GM21723 (cell line): ENCODE measurements at regions not wholly inside any gene's neighbourhood (a gene's known extent, or its start where the extent isn't known, plus 50 kb on each side); places are given as distances from the start of the nearest gene placed in this dataset.
A peak's percentile ranks its signal among the peaks of the same experiment; 100 is the strongest.
"Not testable (repeated sequence)": the region's sequence is repeated elsewhere in the genome, so short reads cannot be mapped to it uniquely, and the experiment has no call there.

Experiments used
- ATAC-seq: cut with Tn5 transposase; IDR thresholded peaks from one replicate; pipeline ENCODE4 v1.9.1; 2021; ENCODE audit warnings: mild to moderate bottlenecking, moderate library complexity; ENCODE audit not compliant: unreplicated experiment

DNA sequence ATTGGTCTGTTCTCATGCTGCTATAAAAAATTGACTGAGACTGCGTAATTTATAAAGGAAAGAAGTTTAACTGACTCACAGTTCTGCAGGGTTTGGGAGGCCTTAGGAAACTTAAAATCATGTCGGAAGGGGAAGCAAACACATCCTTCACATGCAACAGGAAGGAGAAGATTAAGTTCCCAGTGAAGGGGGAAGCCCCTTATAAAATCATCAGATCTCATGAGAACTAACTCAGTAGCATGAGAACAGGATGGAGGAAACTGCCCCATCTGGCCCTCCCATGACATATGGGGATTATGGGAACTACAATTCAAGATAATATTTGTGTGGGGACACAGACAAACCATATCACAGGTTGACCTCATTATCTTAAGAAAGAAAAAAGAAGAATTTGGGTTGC is 134.5 kb downstream of the PPP1R3A start:
- ATAC-seq, result no peak

- no peak for ATAC-seq
Measured at GRCh38 chr7:113783403-113783802, 135.4 kb downstream of the PPP1R3A start.

- ATAC-seq, result no peak
Measured at GRCh38 chr7:113775804-113776203, 143.0 kb downstream of the PPP1R3A start.

DNA sequence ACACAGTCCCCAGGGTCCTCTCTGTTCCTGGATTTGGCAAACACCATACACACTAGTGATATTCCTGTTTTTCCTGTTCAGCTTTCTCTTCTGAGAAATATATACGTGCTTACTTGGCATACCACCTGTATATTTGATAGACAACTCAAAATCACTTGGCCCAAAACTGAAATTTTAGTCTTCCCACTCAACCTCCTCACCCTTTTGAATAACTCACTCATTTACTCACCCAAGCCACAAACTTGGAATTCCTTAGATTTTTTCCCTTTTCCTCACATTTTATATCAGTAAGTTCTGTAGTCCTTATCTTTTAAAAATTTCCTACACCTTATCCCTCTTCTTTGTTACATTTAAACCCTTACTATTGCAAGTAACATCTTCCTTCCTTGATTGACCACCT is 143.4 kb downstream of the PPP1R3A start:
- ATAC-seq, result no peak

DNA sequence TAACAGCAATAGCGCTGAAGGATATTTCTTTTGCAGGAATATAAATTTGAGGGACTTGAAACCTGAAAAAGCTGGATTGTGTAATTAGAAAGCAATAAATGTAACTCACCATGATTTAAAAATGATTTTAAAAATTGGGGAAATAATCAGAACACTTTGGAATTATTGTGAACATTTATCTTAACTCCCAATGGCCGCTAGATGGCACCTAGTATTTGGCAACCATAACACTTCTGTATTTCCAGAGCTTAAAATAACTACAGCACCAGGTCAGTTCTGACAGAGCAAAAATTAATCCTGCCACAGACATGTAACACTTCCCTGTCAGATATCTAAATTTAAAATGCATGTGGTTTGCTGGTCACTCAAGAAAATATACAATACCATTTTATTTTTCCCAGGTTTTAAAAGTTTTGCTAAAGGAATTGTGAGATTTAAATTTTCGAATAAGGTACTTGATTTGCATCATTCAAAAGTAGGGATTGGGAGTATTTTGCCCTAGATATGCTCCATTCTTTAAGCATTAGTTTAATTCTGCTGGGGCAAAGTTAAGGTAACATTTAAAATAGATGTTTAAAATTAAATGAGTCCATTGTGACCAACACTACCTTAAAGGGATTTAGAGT is 144.5 kb downstream of the PPP1R3A start:
- peak; percentile 81 for ATAC-seq

DNA sequence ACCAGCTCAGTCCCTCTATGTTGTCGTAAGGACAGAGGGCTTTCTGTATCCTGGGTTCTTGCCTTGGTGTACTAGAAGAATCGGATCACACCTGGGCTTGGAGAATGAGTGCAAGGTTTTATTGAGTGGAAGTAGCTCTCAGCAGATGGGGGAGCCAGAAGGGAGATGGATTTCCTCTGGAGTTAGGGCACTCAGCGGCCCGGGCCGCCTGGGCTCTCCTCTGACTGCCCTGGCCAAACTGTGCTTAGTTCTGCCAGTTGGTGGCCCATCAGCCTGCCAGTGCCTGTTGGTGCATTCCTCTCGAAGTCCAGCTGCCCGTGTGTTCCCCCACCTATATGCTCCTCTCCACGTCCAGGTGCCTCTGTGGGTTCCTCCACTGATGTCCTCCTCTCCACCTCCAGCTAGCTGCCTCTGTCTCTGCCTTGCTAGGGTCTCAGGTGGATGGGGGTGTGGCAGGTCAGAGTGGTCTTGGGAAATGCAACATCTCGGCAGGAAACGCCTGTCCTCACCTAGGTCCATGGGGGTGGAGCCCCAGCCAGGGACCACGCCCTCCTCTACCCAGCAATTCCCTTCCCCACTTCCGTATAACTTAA is 148.6 kb downstream of the PPP1R3A start:
- no peak for ATAC-seq

DNA sequence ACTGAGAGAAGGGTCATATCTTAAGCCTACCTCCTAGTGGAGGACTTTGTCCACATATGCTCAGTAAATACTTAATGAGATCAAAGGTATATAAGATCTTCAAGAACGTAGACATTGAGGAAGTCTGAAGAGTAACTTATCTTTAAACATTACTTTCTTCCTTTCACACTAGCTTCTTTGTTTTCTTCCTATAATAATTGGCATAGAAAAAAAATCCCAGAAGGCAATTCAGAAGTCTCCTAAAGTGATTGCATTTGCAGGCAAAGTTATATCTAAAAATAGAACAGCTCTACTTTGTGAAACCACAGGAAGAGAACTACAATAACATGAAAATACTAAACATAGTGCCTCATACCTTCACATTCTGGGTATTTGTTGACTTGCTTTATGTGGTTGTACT is 150.4 kb downstream of the PPP1R3A start:
- no peak for ATAC-seq

DNA sequence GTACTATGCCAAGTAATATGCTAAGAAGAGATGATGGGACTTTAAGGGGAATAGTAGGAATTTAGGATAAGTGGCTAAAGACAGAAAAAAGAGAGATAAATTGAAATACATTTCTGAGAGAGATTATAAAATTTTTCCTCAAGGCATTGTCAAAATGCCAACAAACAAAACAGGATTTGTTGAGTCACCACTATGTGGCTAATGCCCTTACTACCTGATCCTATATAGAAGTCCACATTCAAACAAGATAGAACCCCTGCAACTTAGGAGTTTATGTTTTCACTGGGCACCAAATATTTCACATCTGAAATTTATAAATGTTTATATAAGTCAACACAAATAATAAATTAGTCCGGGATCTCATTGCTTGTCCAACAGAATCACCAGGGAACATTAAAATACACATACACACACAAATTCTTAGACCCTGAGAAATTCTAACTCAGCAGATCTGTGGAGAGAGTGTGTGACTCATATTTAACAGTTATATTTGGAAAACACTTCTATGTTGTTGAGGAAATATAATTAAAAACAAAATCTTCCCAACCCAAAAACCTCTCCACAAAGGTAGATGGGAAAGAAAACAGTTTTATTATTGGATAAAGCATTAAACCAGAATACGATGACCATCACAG is 154.3 kb downstream of the PPP1R3A start:
- ATAC-seq, result no peak

GRCh38 chr7:113763226-113763625 is 155.6 kb downstream of the PPP1R3A start:
- ATAC-seq, result no peak

- no peak for ATAC-seq
Measured at GRCh38 chr7:113756250-113756649, 162.6 kb downstream of the PPP1R3A start.

DNA sequence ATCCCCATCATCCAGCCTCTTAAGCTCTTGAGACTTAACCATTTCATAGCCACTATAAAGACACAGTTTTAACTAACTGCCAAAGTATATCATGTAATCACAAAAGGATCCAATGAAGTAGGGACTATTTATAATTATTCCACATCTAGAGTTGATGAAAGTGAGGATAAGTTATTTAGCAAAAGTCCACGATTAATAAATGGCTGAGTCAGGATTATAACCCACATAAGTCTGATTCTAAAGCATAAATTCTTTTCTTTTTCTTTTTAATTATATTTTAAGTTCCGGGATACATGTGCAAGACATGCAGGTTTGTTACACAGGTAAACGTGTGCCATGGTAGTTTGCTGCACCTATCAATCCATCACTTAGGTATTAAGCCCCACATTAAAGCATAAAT is 166.1 kb downstream of the PPP1R3A start:
- no peak for ATAC-seq

GRCh38 chr7:113752289-113752688 is 166.5 kb downstream of the PPP1R3A start:
- ATAC-seq, result no peak

DNA sequence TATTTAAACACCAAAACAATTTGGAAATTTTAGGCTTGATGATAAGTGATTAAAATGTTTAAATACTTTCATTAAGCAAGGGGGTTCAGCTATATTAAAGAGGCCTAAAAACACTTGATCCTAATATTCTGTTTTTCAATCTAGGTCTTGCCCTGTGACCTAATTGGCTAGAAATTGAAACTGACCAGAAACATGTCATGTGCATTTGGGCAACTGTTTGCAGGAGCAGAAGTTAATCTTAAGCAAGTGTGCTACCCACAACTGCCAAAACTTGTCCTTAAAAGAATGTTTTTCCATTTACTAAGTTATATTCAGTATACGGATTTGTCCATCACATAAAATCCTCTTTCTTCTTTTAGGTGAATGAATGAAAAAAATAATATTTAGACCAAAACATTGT is 167.3 kb downstream of the PPP1R3A start:
- no peak for ATAC-seq

DNA sequence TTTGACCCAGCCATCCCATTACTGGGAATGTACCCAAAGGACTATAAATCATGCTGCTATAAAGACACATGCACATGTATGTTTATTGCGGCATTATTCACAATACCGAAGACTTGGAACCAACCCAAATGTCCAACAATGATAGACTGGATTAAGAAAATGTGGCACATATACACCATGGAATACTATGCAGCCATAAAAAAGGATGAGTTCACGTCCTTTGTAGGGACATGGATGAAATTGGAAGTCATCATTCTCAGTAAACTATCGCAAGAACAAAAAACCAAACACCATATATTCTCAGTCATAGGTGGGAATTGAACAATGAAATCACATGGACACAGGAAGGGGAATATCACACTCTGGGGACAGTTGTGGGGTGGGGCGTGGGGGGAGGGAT is 170.4 kb downstream of the PPP1R3A start:
- not testable (repeated sequence) for ATAC-seq

- ATAC-seq, result not testable (repeated sequence)
Measured at GRCh38 chr7:113742946-113743431, 175.8 kb downstream of the PPP1R3A start.

DNA sequence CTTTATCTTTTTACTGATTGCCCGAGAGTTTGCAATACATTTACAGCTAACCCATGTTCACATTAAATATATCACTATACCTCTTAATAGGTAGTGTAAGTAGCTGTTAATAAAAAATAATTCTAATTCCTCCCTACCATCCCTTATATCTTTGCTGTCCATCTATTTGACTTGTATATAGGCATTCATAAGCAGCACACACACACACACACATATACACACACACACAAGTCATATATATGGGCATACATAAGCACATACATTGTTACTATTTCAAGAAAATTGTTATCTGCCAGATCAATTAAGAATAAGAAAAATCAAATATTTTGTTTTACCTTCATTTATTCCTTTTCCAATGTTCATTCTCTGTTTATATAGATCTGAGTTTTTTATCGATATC is 176.4 kb downstream of the PPP1R3A start:
- ATAC-seq, result no peak

- ATAC-seq, result no peak
Measured at GRCh38 chr7:113731571-113731970, 187.2 kb downstream of the PPP1R3A start.

GRCh38 chr7:113730309-113730955 is 188.4 kb downstream of the PPP1R3A start:
- no peak for ATAC-seq

DNA sequence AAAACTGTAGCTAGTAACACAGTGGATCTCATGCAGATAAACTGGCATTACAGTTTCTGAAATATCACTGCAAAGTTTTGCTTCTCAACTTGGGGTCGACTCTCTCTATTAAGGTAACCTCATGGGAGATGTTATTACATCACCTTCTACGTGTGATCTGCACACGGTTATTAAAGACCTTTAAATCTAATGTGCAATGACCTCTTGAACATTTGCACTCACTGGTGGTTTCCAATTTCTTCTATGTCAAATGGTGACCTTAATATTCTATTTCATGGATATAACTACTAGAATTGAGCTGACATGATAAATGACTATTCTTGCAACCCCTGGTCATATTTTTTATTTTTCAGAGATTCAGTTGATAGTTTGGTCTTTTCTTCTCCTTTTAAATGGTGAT is 191.3 kb downstream of the PPP1R3A start:
- no peak for ATAC-seq

DNA sequence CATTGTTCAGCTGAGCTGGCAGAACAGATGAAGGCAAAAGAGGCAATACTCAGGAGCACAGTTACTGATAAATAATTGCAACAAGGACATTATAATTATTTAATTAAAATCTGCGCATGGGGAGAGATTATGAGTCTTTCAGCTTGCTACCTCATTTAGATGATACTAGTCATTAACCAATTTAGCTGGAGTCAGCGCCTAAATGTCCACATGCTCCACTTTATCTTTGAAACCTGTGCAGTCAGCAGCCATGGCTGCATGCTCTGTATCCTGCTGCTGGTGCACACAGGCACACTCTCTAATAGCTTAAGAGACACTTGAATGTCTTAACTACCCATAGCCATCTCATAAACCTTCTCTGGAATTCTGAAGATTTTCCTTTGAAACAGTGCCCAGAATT is 196.8 kb downstream of the PPP1R3A start:
- ATAC-seq, result no peak

DNA sequence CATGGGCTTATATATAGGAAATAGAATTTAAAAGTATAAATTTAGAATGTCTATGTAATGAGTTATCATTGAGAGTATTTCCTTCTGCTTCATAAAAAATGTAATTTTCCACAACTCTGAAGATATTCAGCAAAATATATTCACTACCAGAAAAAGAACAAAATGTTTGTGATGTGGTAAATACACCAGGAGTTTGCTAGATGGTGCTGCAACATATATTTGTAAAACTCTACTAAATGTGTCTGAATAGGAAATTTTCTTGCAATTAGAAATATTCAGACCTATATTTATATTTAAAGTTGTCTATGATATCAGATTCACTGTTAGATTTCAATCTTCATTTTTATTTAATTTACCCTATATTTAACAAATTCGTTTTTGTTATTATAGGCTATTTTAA is 201.1 kb downstream of the PPP1R3A start:
- no peak for ATAC-seq
